Fibroblast of lung (primary cell): ENCODE measurements at regions not wholly inside any gene's neighbourhood (a gene's known extent, or its start where the extent isn't known, plus 50 kb on each side); places are given as distances from the start of the nearest gene placed in this dataset.

Experiments
- EZH2 ChIP-seq: IDR thresholded peaks from 2 replicates; pipeline ENCODE4 v1.5.1; 2012; ENCODE audit warnings: low read length, control low read depth, mild to moderate bottlenecking; ENCODE audit errors: missing control alignments
- TF ChIP-seq, protein P1 (sequence below), 2 donors: IDR thresholded peaks in 1 of 2; conservative IDR thresholded peaks in 1 of 2; 1 replicate in 1 of 2; 2 replicates in 1 of 2; pipeline ENCODE4 v1.5.1; 2011 to 2012; ENCODE audit warnings: low read length in 2 of 2, control low read depth in 1 of 2, inconsistent platforms in 1 of 2, low read depth in 1 of 2, mild to moderate bottlenecking in 1 of 2

DNA sequence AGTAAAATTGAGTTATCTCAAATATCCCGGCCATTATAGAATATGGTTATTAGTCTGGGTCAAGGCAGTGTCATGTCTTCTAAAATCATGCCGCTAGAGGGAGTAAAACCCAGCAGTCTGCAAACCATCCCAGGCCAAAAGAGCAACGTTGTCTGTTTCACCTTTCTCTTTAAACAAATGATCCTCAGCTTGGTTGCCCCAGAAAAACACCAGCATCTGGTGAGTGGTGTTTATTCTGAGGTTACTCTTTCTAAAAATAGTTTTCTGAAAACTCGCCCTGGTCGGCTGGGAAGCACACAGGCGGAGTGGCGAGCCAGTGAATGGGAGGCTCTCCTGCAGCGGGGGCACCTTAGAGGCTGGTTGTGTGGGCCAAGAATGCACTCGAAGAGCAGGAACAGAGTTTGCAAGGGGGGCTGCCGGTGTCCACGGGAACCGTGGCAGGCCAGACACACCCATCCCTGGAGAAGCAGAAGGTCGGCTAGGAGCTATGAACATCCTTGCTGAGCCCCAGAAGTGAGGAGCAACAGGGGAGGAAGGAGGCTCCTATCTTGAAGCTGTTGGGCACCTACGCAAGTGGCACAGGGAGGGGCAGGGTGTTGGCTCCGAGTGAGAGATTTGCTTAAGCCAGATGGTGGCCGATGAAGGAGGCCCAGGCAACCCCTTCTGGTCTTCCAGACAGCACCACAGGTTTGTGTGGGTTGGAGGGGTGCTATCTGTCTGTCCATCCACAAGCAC, 297.1 kb downstream of the ETS1 start:
- TF ChIP-seq, protein P1, sequence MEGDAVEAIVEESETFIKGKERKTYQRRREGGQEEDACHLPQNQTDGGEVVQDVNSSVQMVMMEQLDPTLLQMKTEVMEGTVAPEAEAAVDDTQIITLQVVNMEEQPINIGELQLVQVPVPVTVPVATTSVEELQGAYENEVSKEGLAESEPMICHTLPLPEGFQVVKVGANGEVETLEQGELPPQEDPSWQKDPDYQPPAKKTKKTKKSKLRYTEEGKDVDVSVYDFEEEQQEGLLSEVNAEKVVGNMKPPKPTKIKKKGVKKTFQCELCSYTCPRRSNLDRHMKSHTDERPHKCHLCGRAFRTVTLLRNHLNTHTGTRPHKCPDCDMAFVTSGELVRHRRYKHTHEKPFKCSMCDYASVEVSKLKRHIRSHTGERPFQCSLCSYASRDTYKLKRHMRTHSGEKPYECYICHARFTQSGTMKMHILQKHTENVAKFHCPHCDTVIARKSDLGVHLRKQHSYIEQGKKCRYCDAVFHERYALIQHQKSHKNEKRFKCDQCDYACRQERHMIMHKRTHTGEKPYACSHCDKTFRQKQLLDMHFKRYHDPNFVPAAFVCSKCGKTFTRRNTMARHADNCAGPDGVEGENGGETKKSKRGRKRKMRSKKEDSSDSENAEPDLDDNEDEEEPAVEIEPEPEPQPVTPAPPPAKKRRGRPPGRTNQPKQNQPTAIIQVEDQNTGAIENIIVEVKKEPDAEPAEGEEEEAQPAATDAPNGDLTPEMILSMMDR (conservative IDR thresholded peaks at IDR 0.05 in 1 of 2, IDR thresholded peaks at IDR 0.05 in 1 of 2; ENCODE audit: low read depth in 1 of 2, low read length in 2 of 2): peak; percentile 78 to 88
- no peak for TF ChIP-seq EZH2
